Epithelial cell of prostate (primary cell): ENCODE measurements at regions not wholly inside any gene's neighbourhood (a gene's known extent, or its start where the extent isn't known, plus 50 kb on each side); places are given as distances from the start of the nearest gene placed in this dataset.

ENCODE experiments used
- DNase-seq: peaks from one replicate; pipeline ENCODE4 v3.0.0-alpha.2; 2011; ENCODE audit warnings: low read depth, low spot score
- H3K27ac ChIP-seq: fragments of 450-650 bp; 2 replicates; pipeline ENCODE4 v1.5.1; 2017; ENCODE audit warnings: mild to moderate bottlenecking

DNA sequence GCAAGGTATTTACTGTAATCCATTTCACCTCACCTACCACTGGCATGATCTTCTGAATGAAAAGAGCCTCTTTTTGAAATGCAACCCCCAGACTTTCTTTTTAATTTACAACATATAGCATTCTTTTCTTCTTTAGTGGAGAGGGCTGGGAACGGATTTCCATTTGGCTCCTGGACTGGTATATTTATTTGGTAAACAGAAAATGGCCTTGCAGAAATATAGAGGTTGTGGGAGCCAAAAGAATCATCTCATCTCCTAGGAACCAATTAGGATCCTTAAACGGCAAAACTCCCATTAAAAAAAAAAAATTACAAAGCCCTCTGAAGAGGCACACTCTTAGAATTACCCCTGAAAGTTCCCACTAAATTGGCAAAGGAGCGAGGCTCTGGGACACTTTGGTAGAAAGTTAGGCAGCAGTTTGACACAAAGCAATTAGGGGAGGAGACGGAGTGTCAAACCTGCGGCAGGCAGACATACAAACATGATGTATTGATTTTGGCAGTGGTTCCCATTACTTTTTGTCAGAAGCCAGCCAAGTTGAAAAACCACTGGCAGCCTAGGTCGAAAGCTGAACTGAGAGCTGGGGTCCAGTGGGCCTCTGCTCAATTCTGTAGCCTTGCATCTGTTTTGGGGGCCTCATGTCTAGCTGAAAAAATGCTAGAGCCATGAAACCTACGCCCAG, 135.1 kb upstream of the MAGI3 start:
- H3K27ac ChIP-seq: peak overlapping the region; percentile 36
- no peak for DNase-seq

DNA sequence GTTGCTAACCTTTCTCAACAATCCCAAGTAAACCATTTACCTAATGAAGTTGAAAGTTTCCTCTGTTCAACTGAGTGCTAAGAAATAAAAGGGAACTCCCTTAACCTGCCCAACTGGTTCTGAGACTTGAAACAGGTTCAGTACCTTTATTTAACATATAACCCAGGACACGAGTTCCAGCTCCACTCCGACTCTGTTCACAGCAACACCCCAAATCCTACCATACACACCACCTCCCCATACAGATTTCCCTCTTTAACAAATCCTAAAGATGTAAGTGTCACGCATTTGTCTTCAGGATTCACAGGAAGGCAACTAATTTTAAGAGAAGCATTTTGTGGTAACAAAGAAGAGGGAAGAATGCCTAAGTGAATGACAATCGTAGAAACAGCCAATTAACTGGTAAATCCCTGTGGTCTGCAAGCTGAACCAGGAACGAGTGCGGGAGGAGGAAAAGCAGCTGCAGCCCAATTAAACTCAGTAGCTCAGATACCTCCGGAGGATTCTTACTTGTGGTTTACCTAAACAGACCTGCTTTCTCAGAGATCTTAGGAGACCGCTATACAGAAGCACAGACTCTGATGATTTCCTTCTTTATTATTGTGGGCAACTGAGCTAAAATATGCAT, 134.5 kb upstream of the MAGI3 start:
- no peak for DNase-seq
- peak overlapping the region; percentile 36 for H3K27ac ChIP-seq

DNA sequence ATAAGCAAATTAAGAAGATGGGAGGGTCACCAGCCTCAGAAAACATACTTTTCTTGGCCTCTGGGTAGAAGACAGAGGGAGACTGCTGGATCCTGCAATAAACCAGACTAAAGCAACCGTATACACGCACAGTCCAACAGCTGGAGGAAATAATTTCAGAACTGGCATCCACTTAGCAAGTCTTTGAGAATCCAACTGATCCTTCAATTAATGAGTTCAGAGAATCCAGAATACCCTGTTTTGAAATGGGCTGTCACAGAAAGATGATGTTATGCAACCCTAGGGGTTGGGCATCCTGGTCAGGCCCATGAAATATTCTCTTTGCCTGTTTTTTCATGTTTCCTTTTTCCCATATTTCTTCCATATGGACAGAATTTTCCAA, 134.0 kb upstream of the MAGI3 start:
- H3K27ac ChIP-seq: peak overlapping the region; percentile 36
- DNase-seq: no peak

DNA sequence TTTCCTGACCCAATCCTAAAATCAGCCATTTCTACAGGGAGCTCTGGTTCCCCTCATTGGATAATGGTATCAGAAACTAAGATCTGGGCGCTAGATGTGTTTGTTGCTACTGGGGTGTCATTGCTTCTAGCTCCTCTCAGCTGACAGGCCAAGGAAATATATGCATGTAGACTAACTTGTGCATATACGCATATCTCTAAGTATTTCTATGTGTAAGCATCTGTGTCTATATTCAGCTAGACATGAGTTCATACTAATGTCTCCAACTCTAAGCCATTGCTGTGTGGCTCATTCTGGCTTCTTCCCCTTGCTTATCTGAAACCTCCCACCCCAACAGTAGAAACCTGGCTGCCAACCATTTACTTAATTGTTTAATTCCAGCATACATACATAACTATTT, 130.3 kb upstream of the MAGI3 start:
- no peak overlapping the region for H3K27ac ChIP-seq
- DNase-seq: no peak

DNA sequence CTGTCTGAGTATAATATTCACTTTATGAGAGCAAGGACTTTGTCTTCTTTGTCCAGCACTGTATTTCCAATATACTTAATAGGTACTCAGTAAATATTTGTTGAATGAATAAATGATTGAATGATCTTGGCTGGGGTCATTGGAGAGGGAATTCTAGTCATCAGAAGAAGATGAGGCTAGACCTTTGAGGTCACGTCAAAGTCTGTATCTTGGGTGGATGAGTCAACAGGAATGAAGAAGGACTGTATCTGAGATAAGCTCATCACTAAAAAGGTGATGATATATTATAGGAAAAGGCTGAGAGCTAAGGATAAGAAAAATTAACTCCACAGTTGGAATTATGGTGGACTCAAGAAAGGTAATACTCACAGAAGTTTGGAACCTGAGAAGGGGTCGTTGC, 125.1 kb upstream of the MAGI3 start:
- no peak for DNase-seq
- no peak overlapping the region for H3K27ac ChIP-seq

DNA sequence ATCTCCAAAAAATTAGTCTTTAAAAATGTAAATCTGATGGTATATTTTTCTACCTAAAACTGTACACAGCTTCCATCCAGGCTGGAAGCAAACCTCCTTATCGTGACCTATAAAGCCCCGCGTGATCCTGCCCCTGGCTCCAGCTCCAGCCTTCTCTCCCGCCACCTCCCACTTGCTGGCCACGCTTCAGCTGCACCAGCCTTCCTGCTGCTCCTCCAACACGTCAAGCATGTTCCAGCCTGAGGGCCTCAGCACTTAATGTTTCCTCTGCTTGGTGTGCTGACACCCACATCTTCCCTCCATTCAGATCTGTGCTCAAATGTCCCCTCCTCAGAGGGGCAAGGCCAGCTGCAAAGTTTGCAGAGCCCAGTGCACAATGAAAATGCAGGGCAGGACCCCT, 123.5 kb upstream of the MAGI3 start:
- no peak overlapping the region for H3K27ac ChIP-seq
- DNase-seq: no peak

DNA sequence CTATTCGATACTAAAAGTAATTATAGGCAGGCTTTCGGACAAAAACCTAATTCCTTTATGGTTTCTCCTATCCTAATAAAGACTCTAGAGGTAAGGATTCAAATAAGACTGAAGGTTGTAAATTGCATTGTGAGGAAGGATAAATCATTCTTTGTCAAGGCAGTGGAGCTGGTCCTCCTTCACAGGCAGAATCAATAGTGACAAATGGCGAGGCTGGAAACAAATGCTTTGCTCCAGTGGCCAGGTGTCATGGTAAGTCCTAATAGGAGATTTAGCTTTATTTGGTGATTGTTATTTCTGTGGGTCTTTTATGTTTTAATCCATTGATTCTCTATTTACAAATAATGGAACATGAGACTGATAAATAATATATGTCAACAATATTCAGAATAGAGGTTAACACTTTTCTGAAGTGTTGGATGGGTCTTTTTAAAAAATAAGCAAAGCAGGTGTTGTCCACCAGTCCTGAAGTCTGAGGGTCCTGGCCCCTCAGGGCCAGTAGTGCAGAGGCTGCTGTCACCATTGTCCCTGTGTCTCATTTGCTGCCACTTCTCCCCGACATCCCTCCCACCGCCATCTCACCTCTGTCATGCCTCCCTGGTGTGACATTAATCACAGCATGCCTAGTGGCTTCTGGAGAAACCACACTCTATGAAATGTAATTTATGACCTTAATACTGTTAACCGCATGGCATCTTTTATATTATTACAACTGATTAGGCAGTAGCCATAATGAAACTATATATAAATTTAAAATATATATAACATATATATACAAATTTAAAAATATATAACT, 120.9 kb upstream of the MAGI3 start:
- no peak for DNase-seq
- no peak overlapping the region for H3K27ac ChIP-seq

DNA sequence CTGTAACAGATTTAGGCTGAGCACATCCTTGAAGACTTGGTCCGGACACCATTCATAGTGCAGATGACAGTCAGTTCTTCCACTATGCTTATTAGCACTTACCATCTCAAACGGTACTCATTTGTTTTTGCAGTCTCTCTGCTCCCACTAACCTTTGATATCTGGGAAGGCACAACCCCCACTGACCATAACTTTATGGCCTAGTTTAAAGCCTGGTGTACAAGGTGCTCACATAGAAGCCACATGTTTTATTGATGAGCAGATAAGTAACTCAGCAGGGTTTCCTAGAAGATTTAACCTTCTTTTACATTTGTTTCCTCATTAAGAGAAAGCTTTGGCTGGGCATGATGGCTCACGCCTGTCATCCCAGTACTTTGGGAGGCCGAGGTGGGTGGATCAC, 119.3 kb upstream of the MAGI3 start:
- no peak for DNase-seq
- H3K27ac ChIP-seq: no peak overlapping the region

DNA sequence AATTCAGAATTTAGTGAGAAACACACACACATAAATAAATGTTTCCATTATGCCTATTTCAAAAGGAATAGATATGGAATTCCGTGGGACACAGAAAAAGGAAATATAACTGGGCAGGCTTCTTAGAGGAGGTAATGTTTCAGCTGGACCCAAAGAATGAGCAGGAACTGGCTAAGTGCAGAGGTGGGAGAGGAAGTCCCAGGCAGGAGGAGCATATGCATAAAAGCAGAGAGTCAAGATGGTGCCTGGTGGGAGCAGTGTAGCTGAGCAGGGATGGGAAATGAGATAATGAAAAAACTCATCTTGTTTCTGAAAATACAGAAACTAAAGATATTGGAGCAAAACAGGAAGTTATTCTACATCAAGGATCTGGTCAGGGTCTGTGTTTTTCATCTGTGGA, 115.2 kb upstream of the MAGI3 start:
- no peak for DNase-seq
- H3K27ac ChIP-seq: no peak overlapping the region

DNA sequence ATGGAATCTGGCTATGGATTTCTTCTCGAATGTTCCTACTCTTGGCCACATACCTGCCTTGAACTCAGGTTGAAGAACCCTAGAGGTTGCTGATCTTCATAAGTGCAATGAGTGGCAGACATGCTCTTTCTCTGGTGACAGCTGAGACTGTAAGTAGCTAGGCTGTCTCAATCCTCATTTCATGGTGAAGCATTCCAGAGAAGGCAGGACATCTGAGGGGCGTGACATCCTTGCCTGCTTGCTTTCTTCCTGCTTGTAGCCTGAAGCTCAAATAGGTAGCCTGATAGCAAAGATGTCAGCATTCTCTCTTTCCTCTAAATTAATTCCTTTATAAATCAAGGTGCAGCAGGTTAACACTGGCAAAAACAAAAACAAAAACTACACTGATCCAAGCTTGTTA, 114.6 kb upstream of the MAGI3 start:
- no peak for DNase-seq
- no peak overlapping the region for H3K27ac ChIP-seq

DNA sequence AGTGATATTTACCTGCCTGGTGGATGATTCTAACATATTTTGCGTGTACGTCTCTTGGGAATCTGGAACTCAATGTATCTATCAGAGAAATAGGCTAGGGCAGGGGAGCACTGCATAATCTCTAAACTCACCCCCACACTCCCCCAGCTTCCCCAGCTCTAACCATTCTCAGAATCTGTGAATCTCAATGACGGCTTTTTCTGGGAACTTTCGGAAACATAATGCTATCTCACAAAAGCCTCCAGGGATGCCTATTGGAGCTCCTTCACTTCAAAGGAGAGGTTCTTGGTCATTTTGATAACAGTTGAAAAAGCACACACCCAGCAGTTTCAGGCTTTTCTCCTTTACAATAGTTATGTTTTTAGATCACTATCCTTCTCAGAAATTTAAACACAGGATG, 113.8 kb upstream of the MAGI3 start:
- H3K27ac ChIP-seq: no peak overlapping the region
- DNase-seq: no peak

DNA sequence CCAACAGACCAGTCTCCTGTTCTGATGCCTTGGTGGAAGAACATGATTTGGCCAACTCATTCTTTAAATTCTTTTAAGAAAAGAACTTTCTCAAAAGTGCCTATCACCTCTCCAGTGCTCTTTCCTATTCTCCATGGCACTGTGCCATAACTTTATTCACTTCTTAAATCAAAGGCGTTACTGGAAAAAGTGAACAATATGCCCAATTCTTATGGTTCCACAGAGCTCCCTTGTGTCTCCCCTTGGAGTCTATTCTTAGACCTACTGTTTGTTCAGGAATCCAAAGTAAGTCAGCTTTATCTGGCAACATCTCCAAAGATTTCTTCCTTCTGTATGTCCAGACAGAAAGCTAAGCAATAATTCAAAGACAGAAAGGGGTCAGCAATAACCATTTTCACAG, 111.9 kb upstream of the MAGI3 start:
- no peak overlapping the region for H3K27ac ChIP-seq
- DNase-seq: no peak

DNA sequence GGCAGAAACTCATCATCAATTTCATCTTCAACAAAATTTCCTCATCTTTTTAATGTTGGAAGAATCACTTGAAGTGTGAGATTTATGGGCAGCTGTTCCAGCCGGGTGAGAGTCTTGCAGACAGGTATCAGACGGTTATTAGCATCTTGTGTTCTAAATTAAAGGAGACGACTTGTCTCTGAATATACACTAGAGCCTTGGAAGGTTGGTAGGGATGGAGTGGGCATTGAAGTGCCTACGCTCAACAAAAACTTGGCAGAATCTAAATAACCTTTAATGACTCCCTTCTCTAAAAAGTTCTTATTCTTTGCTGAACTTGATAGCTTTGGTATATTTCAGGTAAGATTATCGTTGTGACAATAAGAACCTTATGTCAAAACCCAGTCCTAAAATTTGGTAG, 111.5 kb upstream of the MAGI3 start:
- no peak overlapping the region for H3K27ac ChIP-seq
- DNase-seq: no peak

DNA sequence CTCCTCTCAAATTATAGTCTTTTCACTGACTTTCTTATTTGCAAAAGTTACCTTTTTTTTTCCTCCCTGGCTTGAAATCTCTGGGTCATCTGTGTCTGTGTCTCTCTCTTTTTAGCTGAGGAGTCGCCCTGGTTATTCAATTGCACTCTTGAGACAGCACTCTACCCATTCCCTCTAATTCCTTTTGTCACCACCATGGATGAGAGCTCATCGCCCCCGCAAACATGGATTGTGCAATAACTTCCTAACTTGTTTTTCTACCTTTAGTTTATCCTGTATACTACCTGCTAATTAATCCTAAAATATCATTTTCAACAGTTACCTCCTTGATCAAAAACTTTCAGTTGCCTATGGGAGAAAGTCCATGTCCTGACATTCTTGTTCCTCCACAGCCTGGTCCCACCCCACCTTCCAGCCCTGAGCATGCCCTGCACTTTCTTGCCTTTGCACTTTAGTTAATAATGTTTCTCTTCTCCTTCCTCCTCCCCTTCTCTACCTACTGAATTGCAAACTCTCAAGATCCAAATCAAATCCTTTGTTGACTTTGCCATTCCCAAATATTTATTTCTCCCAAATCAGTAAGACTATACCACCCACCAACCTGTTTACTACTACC, 110.4 kb upstream of the MAGI3 start:
- no peak for DNase-seq

DNA sequence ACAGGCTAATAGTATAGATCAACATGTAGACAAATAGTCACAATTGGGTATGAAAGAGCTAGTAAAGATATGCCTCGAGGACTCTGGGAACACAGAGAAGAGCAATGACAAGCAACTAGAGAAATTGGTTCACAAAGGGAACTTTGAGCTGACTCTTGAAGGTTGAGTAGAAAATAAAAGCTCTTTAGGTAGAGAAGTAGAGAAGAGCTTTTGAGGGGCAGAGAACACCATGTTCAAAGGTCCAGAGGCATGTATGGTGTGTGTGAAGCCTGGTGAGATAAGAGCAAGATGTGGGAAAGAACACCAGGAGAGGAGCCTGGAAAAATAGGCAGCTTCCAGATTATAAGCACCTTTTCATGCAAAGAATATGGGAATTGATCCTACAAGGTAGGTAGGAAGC, 109.7 kb upstream of the MAGI3 start:
- DNase-seq: no peak

More for the DNA sequence above, 110.4 kb upstream of the MAGI3 start:
- no peak overlapping the region for H3K27ac ChIP-seq

DNA sequence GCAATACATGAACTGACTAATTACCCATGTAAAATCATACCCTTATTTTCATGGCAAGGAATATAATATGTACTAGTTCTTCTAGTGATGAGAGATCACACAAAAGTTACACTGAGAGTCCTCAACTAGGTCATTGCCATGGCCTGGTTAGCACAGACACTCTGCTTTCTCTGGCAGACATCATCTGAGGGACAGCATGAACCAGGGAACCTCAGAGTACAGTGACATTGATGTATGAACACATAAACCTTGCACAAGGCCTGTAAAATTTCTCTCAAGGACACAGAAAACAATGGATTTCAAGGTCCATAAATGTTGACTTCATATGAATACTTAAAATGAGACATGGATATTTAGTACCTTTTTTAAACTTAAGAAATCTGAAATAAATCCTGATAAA, 108.8 kb upstream of the MAGI3 start:
- DNase-seq: no peak
- no peak overlapping the region for H3K27ac ChIP-seq

More for the DNA sequence above, 109.7 kb upstream of the MAGI3 start:
- no peak overlapping the region for H3K27ac ChIP-seq

DNA sequence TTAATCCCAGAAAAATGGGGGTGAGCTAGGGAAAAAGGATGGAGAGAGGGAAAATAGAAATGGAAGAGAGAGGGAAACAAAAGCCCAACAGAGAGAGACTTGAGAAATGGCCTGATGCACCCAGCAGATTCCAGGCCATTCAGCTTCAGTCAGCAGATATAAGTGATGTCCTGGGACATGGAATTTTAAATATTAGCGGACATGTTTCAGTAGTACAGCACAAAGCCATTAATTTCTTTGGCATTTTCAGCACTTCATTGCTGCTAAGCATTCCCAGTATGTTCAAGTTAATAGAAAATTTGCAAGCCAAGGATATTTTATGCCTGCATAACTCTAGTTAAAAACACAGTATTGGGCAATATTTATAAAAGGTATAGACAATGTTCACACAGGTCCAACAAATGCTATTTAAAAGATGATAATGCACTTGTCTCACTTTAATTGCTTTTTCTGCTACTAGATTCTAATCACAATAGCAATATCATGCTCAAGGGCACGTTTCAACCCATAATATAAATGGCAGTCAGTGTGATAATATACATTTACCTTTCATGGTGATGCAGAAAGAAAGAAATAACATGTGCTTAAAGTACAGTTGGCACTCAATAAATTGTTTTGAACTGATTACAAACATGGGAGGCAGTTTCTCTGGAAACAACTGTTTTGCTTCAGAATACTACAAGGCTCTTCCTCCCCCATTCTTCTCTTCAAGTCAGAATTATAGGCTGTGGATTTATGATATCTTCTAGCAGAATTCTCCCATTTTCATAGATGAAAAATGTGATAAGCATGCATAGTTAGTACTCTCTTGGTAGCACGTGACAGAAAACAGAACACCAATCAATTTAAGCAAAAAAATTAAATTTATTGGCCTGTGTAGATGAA, 108.1 kb upstream of the MAGI3 start:
- DNase-seq: no peak
- H3K27ac ChIP-seq: no peak overlapping the region

DNA sequence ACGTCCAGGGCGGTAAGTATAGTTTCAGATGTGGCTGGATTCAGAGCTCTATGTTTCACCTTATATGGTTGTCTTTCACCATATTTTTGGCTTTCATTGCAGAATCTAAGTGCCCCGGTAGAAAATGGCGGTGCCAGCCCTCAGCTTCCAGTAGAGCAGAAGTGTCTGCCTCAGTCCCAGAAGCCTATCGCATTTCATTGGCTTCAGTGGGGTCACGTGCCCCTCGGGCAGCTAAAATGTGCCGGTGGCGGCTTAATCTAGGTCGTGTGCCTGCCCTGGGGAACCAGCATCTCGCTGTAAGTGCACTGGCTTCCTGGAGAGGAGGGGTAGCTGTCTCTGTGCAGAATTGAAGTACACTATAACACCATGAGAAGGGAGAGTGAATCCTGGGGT, 107.4 kb upstream of the MAGI3 start:
- no peak for DNase-seq
- no peak overlapping the region for H3K27ac ChIP-seq

DNA sequence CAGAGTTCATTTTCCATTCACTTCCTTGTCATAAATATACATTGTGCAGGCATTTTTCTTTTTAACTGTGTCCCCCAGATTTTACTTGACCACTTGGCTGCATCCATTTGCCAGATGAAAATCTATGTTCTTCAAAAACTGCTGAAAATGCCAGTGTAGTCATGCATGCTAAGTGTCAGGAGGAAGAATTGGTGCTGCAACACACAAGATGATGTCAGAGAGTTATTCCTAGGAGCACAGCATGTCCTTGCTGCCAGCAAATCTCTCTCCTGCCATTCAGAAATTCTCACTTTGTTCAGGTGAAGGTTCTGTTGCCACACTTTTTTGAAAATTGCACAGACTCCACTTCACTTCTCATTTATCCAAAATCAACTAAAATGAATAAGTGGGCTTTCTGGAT, 106.4 kb upstream of the MAGI3 start:
- no peak for DNase-seq
- H3K27ac ChIP-seq: no peak overlapping the region

DNA sequence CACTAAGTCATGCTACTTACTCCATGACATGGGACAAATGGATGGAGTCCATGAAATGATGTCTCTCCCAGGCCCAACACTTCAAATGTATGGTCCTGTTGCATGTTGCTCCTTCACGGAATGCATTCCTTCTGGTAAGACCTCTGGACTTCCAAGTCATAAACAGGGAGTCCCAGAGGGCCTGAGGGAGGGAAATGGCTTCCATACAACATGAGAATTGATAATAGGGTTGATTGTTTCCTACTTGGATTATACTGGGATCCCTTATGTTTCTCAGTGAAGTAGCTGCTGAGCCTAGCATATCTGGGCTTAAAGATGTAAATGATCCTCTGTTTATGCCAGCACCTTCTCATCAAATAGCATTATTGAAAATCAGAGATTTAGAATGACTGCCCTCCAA, 104.2 kb upstream of the MAGI3 start:
- H3K27ac ChIP-seq: no peak overlapping the region
- no peak for DNase-seq
